HG03097 (cell line): ENCODE measurements at regions not wholly inside any gene's neighbourhood (a gene's known extent, or its start where the extent isn't known, plus 50 kb on each side); places are given as distances from the start of the nearest gene placed in this dataset.
"Not testable (repeated sequence)": the region's sequence is repeated elsewhere in the genome, so short reads cannot be mapped to it uniquely, and the experiment has no call there.

Source experiments
- ATAC-seq: cut with Tn5 transposase; IDR thresholded peaks from one replicate; pipeline ENCODE4 v1.9.1; 2021; ENCODE audit not compliant: unreplicated experiment, low FRiP score

GRCh38 chr5:45038366-45038987, 229.7 kb downstream of the MRPS30 start:
- no peak for ATAC-seq

DNA sequence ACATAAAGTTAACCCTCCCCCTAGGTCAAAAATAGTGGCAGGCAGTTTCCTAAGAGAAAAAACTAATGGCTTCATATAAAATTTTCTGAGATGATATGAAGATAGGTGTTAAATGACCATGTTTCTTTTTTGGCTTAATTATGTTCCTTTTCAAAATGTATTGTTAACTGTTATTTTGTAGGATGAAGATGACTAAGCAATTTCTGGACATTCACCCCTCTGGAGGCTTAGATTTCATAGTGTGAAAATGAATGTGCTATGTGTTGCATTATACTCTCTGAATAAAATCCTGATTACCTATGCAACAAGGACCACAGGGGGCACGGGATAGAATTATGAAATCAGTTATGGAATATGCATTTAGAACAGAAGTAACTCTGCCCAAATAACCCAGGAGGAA, 233.5 kb downstream of the MRPS30 start:
- ATAC-seq, result no peak

DNA sequence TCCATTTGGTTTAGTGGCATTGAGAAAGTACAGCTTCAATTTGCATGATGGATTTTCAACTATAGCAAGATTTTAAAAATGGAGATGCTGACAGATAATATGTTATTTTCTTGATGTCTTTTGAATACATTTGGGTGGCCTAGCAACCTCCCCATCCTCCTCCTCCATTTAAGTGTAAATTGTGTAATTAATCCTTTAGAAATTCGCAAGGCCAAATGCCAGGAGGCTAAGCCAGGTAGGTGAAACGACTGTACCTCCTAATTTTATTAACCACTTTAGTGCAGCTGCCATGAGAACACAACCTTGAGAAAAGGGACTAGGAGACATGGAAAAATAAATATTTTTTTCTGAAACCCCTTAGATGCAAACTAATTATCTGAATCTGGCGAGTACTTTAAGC, 248.8 kb downstream of the MRPS30 start:
- ATAC-seq, result no peak

DNA sequence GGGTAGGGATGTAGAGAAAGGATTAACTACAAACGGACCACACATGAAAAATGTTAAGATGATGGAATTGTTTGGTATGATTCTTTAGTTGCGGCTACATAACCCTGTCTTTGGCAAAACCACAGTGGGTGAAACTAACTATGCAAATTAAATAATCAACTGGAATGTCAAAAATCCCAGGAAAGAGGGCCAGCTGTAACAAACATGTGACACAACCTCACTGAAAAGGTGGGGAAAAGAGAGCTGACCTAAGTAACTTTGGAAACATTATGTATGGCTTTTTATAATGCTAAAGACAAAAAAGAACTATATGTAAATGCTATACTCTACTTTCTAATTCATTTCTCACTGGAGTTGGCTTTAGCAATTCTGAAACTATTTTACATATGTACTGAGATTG, 252.0 kb downstream of the MRPS30 start:
- no peak for ATAC-seq

GRCh38 chr5:45062044-45062443, 253.3 kb downstream of the MRPS30 start:
- ATAC-seq, result no peak

- ATAC-seq, result no peak
Observed at GRCh38 chr5:45081082-45081481, 272.3 kb downstream of the MRPS30 start.

- ATAC-seq, result no peak
Observed at GRCh38 chr5:45089870-45090269, 281.1 kb downstream of the MRPS30 start.

DNA sequence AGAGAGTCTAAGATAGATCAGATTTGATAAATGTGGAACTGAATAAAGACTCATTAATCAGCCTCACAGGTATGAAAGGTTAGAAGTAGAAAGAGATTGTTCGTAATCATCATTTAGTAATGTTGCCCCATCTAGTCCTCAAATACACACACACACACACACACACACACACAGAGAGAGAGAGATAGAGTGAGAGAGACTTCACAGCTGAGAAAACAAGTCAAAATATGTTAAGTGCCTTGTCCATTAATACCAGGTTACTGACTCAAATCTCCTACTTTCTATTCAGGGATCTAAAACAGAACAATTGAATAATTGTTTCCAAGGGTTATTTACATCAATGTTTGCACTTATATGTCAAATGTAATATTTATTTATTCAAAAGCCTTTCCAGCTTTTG, 284.6 kb downstream of the MRPS30 start:
- no peak for ATAC-seq

DNA sequence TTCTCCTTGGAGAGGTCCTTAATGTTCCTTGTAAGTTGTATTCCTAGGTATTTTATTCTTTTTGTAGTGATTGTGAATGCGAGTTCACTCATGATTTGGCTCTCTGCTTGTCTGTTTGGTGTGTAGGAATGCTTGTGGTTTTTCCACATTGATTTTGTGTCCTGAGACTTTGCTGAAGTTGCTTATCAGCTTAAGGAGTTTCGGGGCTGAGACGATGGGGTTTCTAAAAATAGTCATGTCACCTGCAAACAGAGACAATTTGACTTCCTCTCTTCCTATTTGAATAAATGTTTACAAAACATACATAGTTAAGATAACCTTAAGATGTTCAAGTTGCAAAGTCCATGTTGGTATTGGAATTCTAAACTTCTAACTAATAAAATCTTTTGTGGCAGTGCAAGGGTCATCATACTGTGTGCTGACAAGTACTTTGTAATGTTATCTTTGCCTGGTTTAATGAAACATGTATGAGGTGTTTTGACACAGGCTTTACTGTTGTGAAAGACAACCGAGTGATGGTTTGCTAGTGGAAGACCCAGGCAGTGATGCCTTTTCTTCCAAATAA, 286.2 kb downstream of the MRPS30 start:
- no peak for ATAC-seq

- ATAC-seq, result no peak
Observed at GRCh38 chr5:45098483-45098882, 289.7 kb downstream of the MRPS30 start.

DNA sequence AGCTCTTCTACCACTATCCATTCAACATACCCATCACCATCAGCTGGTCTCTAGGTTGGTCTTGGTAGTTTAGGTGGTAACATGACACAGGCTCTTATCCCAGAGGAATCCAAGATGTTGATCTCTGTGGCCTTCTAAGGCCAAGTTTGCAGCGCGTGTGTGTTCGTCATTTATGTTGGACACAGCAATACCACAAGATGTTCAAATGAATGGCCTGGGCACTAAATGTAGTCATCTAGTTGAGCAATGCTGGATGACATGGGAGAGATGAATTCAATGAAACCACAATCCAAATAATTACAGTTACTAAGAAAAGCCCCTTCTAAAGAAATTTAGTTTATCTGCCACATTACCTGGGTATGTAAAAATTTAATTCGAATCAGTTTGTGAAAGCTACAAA, 292.4 kb downstream of the MRPS30 start:
- no peak for ATAC-seq

- no peak for ATAC-seq
Observed at GRCh38 chr5:45105491-45105994, 296.8 kb downstream of the MRPS30 start.

- no peak for ATAC-seq
Observed at GRCh38 chr5:45109062-45109461, 300.3 kb downstream of the MRPS30 start.

- ATAC-seq, result no peak
Observed at GRCh38 chr5:45109636-45110035, 300.9 kb downstream of the MRPS30 start.

GRCh38 chr5:45110399-45110798, 301.7 kb downstream of the MRPS30 start:
- ATAC-seq, result no peak

DNA sequence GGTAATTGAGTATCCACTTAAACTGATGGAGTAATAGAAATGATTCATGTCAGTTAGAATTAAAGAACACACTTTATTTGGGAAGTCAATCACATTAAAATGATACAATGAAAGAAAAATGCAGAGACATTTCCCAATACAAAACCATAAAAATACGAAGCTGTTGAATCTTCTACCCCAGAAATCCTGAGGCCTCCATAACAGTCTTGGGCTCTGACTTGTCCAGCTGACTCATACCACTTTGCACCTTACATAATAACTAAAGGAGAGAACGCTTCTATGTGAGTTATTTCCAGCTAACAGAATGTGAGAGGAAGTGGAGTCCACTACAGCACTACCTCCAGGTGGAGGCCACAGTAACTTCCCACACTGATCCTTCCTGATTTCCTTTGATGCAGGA, 305.0 kb downstream of the MRPS30 start:
- no peak for ATAC-seq

DNA sequence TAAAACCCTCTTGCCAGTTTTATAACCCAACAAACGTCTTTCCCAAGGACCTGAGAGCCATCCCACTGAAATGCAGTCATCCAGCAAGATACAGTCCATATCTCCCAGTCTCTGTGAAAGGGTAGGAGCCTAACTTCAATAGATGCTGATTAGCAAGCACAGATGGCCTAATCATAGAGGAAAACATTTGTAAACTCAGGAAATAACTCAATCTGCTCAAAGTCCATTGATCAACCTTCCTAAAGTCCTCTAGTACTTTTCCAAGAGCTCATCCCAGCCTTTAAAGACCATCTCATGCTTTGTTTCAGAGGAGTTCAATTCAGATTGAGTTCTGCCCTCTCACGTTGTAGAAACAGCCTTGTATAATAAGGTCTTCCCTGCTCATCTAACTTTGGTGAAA, 324.2 kb downstream of the MRPS30 start:
- no peak for ATAC-seq

- no peak for ATAC-seq
Observed at GRCh38 chr5:45162974-45163373, 354.2 kb downstream of the MRPS30 start.

DNA sequence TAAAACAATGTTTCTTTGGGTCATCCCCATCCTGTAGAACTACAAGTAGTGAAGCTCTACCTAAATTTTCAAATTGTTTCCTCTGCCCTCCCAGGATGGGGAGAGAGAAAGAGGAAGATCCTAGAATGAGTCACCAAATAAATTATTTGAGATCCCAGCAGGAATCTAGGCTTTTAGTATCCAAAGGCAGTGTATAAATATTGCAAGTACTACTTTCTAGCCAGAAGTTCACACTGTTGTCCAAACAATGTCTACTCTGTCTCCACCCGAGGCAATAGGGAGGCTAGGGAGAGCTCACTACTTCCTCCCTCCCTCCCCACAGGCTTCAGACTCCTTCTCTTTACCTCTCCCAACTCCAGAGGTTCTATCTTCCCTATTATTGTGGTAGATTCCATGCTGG, 362.8 kb downstream of the MRPS30 start:
- no peak for ATAC-seq

DNA sequence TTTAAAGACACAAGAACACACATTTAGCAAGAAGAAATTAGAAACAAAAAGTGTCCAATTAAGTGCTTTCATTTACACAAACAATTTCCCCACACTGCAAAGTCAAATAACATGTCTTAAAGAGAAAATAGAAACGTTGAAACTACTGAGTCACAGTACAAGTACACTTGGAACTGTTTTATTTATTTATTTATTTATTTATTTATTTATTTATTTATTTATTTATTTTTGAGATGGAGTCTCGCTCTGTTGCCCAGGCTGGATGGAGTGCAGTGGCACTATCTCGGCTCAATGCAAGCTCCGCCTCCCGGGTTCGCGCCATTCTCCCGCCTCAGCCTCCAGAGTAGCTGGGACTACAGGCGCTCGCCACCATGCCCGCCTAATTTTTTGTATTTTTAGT, 363.9 kb downstream of the MRPS30 start:
- not testable (repeated sequence) for ATAC-seq

DNA sequence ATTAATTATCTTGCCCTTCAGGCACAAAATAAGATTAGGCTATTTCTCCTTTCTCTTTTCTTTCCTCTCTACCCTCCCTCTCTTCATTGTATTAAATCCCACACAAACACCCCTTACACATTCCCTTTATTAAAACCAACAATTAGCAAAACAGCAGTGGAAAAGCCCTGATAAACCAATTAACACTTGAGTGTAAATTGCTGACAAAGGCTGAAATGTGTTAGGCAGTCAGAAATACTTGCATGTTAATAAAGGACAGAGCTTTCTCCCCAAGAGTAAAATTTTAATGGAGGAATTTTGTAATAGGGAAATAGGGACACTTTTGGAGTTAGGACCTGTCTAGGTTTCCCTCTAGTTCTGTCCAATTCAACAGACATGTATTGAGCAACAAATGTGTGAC, 370.9 kb downstream of the MRPS30 start:
- ATAC-seq, result no peak

- no peak for ATAC-seq
Observed at GRCh38 chr5:45189042-45189441, 380.3 kb downstream of the MRPS30 start.

GRCh38 chr5:45189481-45189880, 380.7 kb downstream of the MRPS30 start:
- no peak for ATAC-seq
